Heart right ventricle (tissue), 16 donors: ENCODE measurements at regions not wholly inside any gene's neighbourhood (a gene's known extent, or its start where the extent isn't known, plus 50 kb on each side); places are given as distances from the start of the nearest gene placed in this dataset.

Experiments used
- ATAC-seq, 8 donors: fragments of 200-7000 bp; cut with Tn5 transposase; one replicate each; pipeline ENCODE4 v1.9.1; 2020; ENCODE audit warnings: mild to moderate bottlenecking in 8 of 8, moderate library complexity in 8 of 8, moderate number of reproducible peaks in 1 of 8
- DNase-seq, 2 donors: peaks; one replicate each; pipeline ENCODE4 v3.0.0-alpha.2; 2020
- H3K27ac ChIP-seq, 10 donors: fragments of 200-600 bp; sonication (generic) in 2 of 10; one replicate each; pipeline versions ENCODE4 v1.5.0 to v1.8.0; 2020 to 2022; ENCODE audit warnings: mild to moderate bottlenecking in 3 of 10
- H3K27me3 ChIP-seq, 7 donors: fragments of 200-600 bp; one replicate each; pipeline ENCODE4 v1.8.0; 2021 to 2022; ENCODE audit warnings: mild to moderate bottlenecking in 2 of 7
- H3K36me3 ChIP-seq, 9 donors: fragments of 200-600 bp; sonication (generic) in 1 of 9; one replicate each; pipeline versions ENCODE4 v1.5.0 to v1.8.0; 2020 to 2022; ENCODE audit warnings: mild to moderate bottlenecking in 2 of 9
- H3K4me1 ChIP-seq, 9 donors: fragments of 200-600 bp; sonication (generic) in 1 of 9; one replicate each; pipeline versions ENCODE4 v1.5.0 to v1.8.0; 2020 to 2022; ENCODE audit warnings: mild to moderate bottlenecking in 4 of 9
- H3K4me3 ChIP-seq, 10 donors: fragments of 200-600 bp; sonication (generic) in 2 of 10; one replicate each; pipeline versions ENCODE4 v1.5.0 to v1.8.0; 2020 to 2022; ENCODE audit warnings: mild to moderate bottlenecking in 7 of 10, moderate library complexity in 2 of 10
- H3K9me3 ChIP-seq, 11 donors: fragments of 200-600 bp in 10 of 11; sonication (generic) in 2 of 11; one replicate each; pipeline versions ENCODE4 v1.5.0 to v1.8.0; 2013 to 2022; ENCODE audit warnings: mild to moderate bottlenecking in 2 of 11, control low read depth in 1 of 11, moderate library complexity in 1 of 11
- CTCF ChIP-seq, 9 donors: fragments of 200-600 bp; sonication (generic) in 2 of 9; IDR thresholded peaks; one replicate each; pipeline versions ENCODE4 v1.5.0 to v1.8.0; 2021 to 2022; ENCODE audit warnings: antibody characterized with exemption in 9 of 9, mild to moderate bottlenecking in 5 of 9, moderate library complexity in 1 of 9
- WGBS, 2 donors: extraction: QIAGEN DNeasy Blood & Tissue Kit; methylation state at CpG; one replicate each; pipeline ENCODE4 v1.1.7; 2013; ENCODE audit warnings: inconsistent platforms in 1 of 2; 5-methylcytosine and 5-hydroxymethylcytosine counted together
- intact Hi-C, 10 donors: fragments of 100-400 bp; cut with DNase I; formaldehyde crosslinking; loops; one replicate each; pipeline versions ENCODE4 v1.11.1 to v1.14.2; 2022
- donor health status: Arrhythmogenic right ventricular cardiomyopathy.
- donor health status: ischemic (EF 13 %, LVEDD 7.1; RV severe dilation, severe dysfunction).
- donor health status: healthy with polysubstance abuse.
- donor health status: DM: no; HTN: yes; CAD: no.
- donor health status: DM: no; HTN: no; CAD: no.
- donor health status: ischemic (EF 25% LVEDD 6.9; RV normal size, moderate dysfunction).
- donor health status: ischemic (EF 25% LVEDD 5.7; RV mildly dilated, moderate dysfunction).
- donor health status: healthy.
- donor health status: DM: yes; HTN: yes; CAD: no.
- donor health status: Ischemic cardiomyopathy.
- donor health status: ischemic (EF 35%, LVEDD 5.7; RV mildly dilated, moderate dysfunction).
- donor health status: nonischemic (EF 11% LVEDD 7.7; RV severe dilation, severe dysfunction).
- donor health status: DM: yes; HTN: yes; CAD: no.
- donor health status: PGD.
- donor health status: ischemic (EF 29% LVEDD 5.4; RV normal size, mild dysfunction).
- donor health status: nonischemic (EF 23%, LVEDD 6.1; RV moderate dilation, normal function).

- peaks cover 0 to 14% (median 0%) of the 10 kb centered on the region in 11 donors for H3K9me3 ChIP-seq
- no peak for DNase-seq
- no peak overlapping the region for H3K27ac ChIP-seq
- H3K36me3 ChIP-seq: no peaks in the 10 kb centered on the region
- H3K27me3 ChIP-seq: no peaks in the 10 kb centered on the region
- ATAC-seq: no peak
- no peaks in the 10 kb centered on the region for H3K4me1 ChIP-seq
- intact Hi-C loops: no loop called here
- no peak overlapping the region for H3K4me3 ChIP-seq
- WGBS, 2 donors: 95 to 100% methylated on average over 1 of the region's 1 CpG
- no peak for TF ChIP-seq CTCF (IDR thresholded peaks at IDR 0.05)
Measured at GRCh38 chr12:63362791-63363190, 211.8 kb upstream of the AVPR1A start.

- no peak overlapping the region for H3K4me3 ChIP-seq
- TF ChIP-seq CTCF (IDR thresholded peaks at IDR 0.05): no peak
- H3K4me1 ChIP-seq: no peaks in the 10 kb centered on the region
- intact Hi-C loops: no loop called here
- H3K9me3 ChIP-seq: peaks cover 0 to 7% (median 0%) of the 10 kb centered on the region in 11 donors
- no peak overlapping the region for H3K27ac ChIP-seq
- no peak for DNase-seq
- H3K36me3 ChIP-seq: no peaks in the 10 kb centered on the region
- WGBS, 2 donors: 89 to 90% methylated on average over 2 of the region's 2 CpGs
- no peak for ATAC-seq
- H3K27me3 ChIP-seq: no peaks in the 10 kb centered on the region
Measured at GRCh38 chr12:63362166-63362565, 211.2 kb upstream of the AVPR1A start.

- DNase-seq: no peak
- Histone ChIP-seq H3K27ac (no peak overlapping the region), H3K4me1 (no peaks in the 10 kb centered on the region), H3K36me3 (no peaks in the 10 kb centered on the region), H3K4me3 (no peak overlapping the region), H3K27me3 (no peaks in the 10 kb centered on the region), H3K9me3 (no peaks in the 10 kb centered on the region)
- ATAC-seq: no peak
- TF ChIP-seq CTCF (IDR thresholded peaks at IDR 0.05): no peak
- intact Hi-C loops: no loop called here
- WGBS, 2 donors: 89 to 94% methylated on average over 1 of the region's 1 CpG
Measured at GRCh38 chr12:63354969-63355368, 204.0 kb upstream of the AVPR1A start.

GRCh38 chr12:63353559-63353958 is 202.6 kb upstream of the AVPR1A start:
- 74 to 87% methylated on average over 1 of the region's 1 CpG for WGBS, 2 donors
- intact Hi-C loops: no loop called here
- DNase-seq (no peak), ATAC-seq (no peak)
- no peaks in the 10 kb centered on the region for H3K36me3 ChIP-seq
- no peak for TF ChIP-seq CTCF (IDR thresholded peaks at IDR 0.05)
- H3K9me3 ChIP-seq: no peaks in the 10 kb centered on the region
- H3K4me3 ChIP-seq: no peak overlapping the region
- H3K27me3 ChIP-seq: no peaks in the 10 kb centered on the region
- no peak overlapping the region for H3K27ac ChIP-seq
- H3K4me1 ChIP-seq: peaks cover 0 to 4% (median 0%) of the 10 kb centered on the region in 9 donors

GRCh38 chr12:63351370-63351769 is 200.4 kb upstream of the AVPR1A start:
- no peaks in the 10 kb centered on the region for H3K9me3 ChIP-seq
- H3K27ac ChIP-seq: no peak overlapping the region
- no peaks in the 10 kb centered on the region for H3K36me3 ChIP-seq
- H3K4me3 ChIP-seq: no peak overlapping the region
- H3K27me3 ChIP-seq: no peaks in the 10 kb centered on the region
- peaks cover 0 to 7% (median 0%) of the 10 kb centered on the region in 9 donors for H3K4me1 ChIP-seq
- ATAC-seq (no peak), DNase-seq (no peak)
- intact Hi-C loops: no loop called here
- 95 to 96% methylated on average over 3 of the region's 3 CpGs for WGBS, 2 donors
- TF ChIP-seq CTCF (IDR thresholded peaks at IDR 0.05): no peak
